WTC11 (cell line): ENCODE measurements at regions not wholly inside any gene's neighbourhood (a gene's known extent, or its start where the extent isn't known, plus 50 kb on each side); places are given as distances from the start of the nearest gene placed in this dataset.
A peak's percentile ranks its signal among the peaks of the same experiment; 100 is the strongest.

Source experiments
- ATAC-seq: fragments of 200-7000 bp; cut with Tn5 transposase; 2 replicates; pipeline ENCODE4 v1.10.0; 2021; ENCODE audit warnings: mild to moderate bottlenecking, moderate library complexity
- CTCF ChIA-PET: fragments of 300-600 bp; sonication (Branson Sonifier 250); formaldehyde crosslinking; loops from one replicate; lab custom pipeline; 2021; ENCODE audit warnings: antibody characterized with exemption; lab: Charles Lee
- POLR2A ChIA-PET: fragments of 350-600 bp; sonication (Branson Sonifier 250); formaldehyde crosslinking; loops from one replicate; lab custom pipeline; 2021; ENCODE audit warnings: antibody characterized with exemption; lab: Charles Lee
- DNase-seq: peaks from one replicate; pipeline ENCODE4 v3.0.0; 2021; ENCODE audit warnings: low spot score
- H3K27ac Mint-ChIP-seq: 2 replicates; pipeline ENCODE4 v1.8.0; 2021; ENCODE audit warnings: mixed read lengths
- H3K27me3 Mint-ChIP-seq: 2 replicates; pipeline ENCODE4 v1.8.0; 2021; ENCODE audit warnings: low read depth, mild to moderate bottlenecking, moderate library complexity, mixed read lengths
- H3K36me3 Mint-ChIP-seq: 2 replicates; pipeline ENCODE4 v1.8.0; 2021; ENCODE audit warnings: mixed read lengths
- H3K4me1 Mint-ChIP-seq: 2 replicates; pipeline ENCODE4 v1.8.0; 2022; ENCODE audit warnings: mixed read lengths
- H3K4me3 Mint-ChIP-seq: 2 replicates; pipeline ENCODE4 v1.8.0; 2021; ENCODE audit warnings: mild to moderate bottlenecking, moderate library complexity, mixed read lengths
- H3K9me3 Mint-ChIP-seq: 2 replicates; pipeline ENCODE4 v1.8.0; 2021; ENCODE audit warnings: mixed read lengths
- CTCF ChIP-seq: fragments of 200-600 bp; IDR thresholded peaks from 2 replicates; pipeline ENCODE4 v1.8.0; 2022; ENCODE audit warnings: antibody characterized with exemption
- ELF4 ChIP-seq: sonication (generic); formaldehyde crosslinking; IDR thresholded peaks from 2 replicates; pipeline ENCODE4 v1.8.1; 2022; ENCODE audit warnings: low read depth, mild to moderate bottlenecking, moderate library complexity, missing genetic modification reagents
- GTF2I ChIP-seq: fragments of 250-450 bp; sonication (Bioruptor Pico); conservative IDR thresholded peaks from 2 replicates; pipeline ENCODE4 v1.4.0; 2021; ENCODE audit warnings: mild to moderate bottlenecking
- JAZF1 ChIP-seq: fragments of 250-450 bp; sonication (Bioruptor Pico); IDR thresholded peaks from 2 replicates; pipeline ENCODE4 v1.9.0; 2021; ENCODE audit warnings: moderate library complexity, mild to moderate bottlenecking, inconsistent platforms
- JUN ChIP-seq: sonication (generic); formaldehyde crosslinking; IDR thresholded peaks from 2 replicates; pipeline ENCODE4 v1.8.0; 2023; ENCODE audit warnings: mild to moderate bottlenecking, missing genetic modification reagents
- MXD4 ChIP-seq: fragments of 250-450 bp; sonication (Bioruptor Pico); IDR thresholded peaks from 2 replicates; pipeline ENCODE4 v1.8.0; 2021; ENCODE audit warnings: mild to moderate bottlenecking, moderate library complexity, borderline replicate concordance
- PRDM15 ChIP-seq: sonication (generic); formaldehyde crosslinking; IDR thresholded peaks from 2 replicates; pipeline ENCODE4 v1.8.0; 2022; ENCODE audit warnings: missing genetic modification reagents
- STAT6 ChIP-seq: sonication (generic); formaldehyde crosslinking; conservative IDR thresholded peaks from 2 replicates; pipeline ENCODE4 v1.8.1; 2023; ENCODE audit warnings: mild to moderate bottlenecking, low read depth, missing genetic modification reagents, moderate library complexity
- ZMAT4 ChIP-seq: fragments of 250-450 bp; sonication (Bioruptor Pico); IDR thresholded peaks from 2 replicates; pipeline ENCODE4 v1.9.0; 2021; ENCODE audit warnings: mild to moderate bottlenecking
- ZNF423 ChIP-seq: fragments of 250-450 bp; sonication (Bioruptor Pico); IDR thresholded peaks from 2 replicates; pipeline ENCODE4 v2.1.2; 2022; ENCODE audit warnings: mild to moderate bottlenecking, moderate library complexity
- ZNF425 ChIP-seq: fragments of 250-450 bp; sonication (Bioruptor Pico); conservative IDR thresholded peaks from 2 replicates; pipeline ENCODE4 v1.9.0; 2021; ENCODE audit warnings: mild to moderate bottlenecking

GRCh38 chr10:63719226-63719856 is 198.1 kb downstream of the REEP3 start:
- Mint-ChIP-seq H3K4me1 (peaks cover 54% of the 10 kb centered on the region), H3K27me3 (no peaks in the 10 kb centered on the region; the same call in 1 of the 2 replicates), H3K9me3 (no peaks in the 10 kb centered on the region), H3K27ac (no peak overlapping the region), H3K36me3 (no peaks in the 10 kb centered on the region), H3K4me3 (no peak overlapping the region)
- no peak for ATAC-seq
- ChIA-PET CTCF (interaction anchor here (0.9 to 3.2 kb wide), 48 partner anchors 8 to 580 kb away, joined by 3 to 79 read pairs (median 6); partner anchors contain the start of gene REEP3), POLR2A (interaction anchor here (1.5 to 1.8 kb wide), 2 partner anchors 89 to 90 kb away, joined by 5 to 10 read pairs; no protein-coding TSS in a partner anchor)
- no peak for DNase-seq
- TF ChIP-seq ZNF423 (CRISPR knock-in tag) (no peak), JAZF1 (no peak), ELF4 (CRISPR knock-in tag) (no peak), PRDM15 (CRISPR knock-in tag) (no peak), ZMAT4 (CRISPR knock-in tag) (no peak), MXD4 (no peak), GTF2I (CRISPR knock-in tag) (no peak), STAT6 (no peak), JUN (CRISPR knock-in tag) (no peak)

GRCh38 chr10:63720072-63720537 is 198.9 kb downstream of the REEP3 start:
- H3K4me3 Mint-ChIP-seq, result no peak overlapping the region
- CTCF ChIA-PET, result interaction anchor here (0.5 to 3.2 kb wide), 88 partner anchors 9 to 904 kb away, joined by 3 to 79 read pairs (median 4); partner anchors contain the start of genes EGR2 and REEP3
- TF ChIP-seq CTCF, result peak; percentile 95
- TF ChIP-seq ZNF425 (CRISPR knock-in tag), result no peak
- no peak overlapping the region for H3K27ac Mint-ChIP-seq
- H3K4me1 Mint-ChIP-seq, result peaks cover 49% of the 10 kb centered on the region
- H3K9me3 Mint-ChIP-seq, result 0 out of 2 replicates have a peak, but pooled peaks cover 3% of the 10 kb centered on the region
- POLR2A ChIA-PET, result interaction anchor here (0.5 to 1.8 kb wide), 4 partner anchors 86 to 331 kb away, joined by 5 to 10 read pairs (median 6); no protein-coding TSS in a partner anchor
- peak; percentile 68 for ATAC-seq
- DNase-seq, result peak; percentile 45
- no peaks in the 10 kb centered on the region for H3K36me3 Mint-ChIP-seq
- H3K27me3 Mint-ChIP-seq, result no peaks in the 10 kb centered on the region; the same call in 1 of the 2 replicates
